H1 (cell line): ENCODE measurements at regions not wholly inside any gene's neighbourhood (a gene's known extent, or its start where the extent isn't known, plus 50 kb on each side); places are given as distances from the start of the nearest gene placed in this dataset.

Experiments
- BCL11A ChIP-seq, 2 experiments: IDR thresholded peaks; one replicate each; pipeline ENCODE4 v1.6.1; 2011; ENCODE audit warnings: low read depth in 2 of 2, low read length in 2 of 2, mild to moderate bottlenecking in 2 of 2
- CBX5 ChIP-seq: fragments of 300-800, 300-1000 bp; sonication (generic); IDR thresholded peaks from 2 replicates; pipeline ENCODE4 v1.7.1; 2016; ENCODE audit warnings: antibody characterized with exemption, low read length, low read depth
- EGR1 ChIP-seq: IDR thresholded peaks from 2 replicates; pipeline ENCODE4 v1.6.1; 2011; ENCODE audit warnings: low read depth, low read length, borderline replicate concordance
- EZH2 ChIP-seq: fragments of 200-600 bp; sonication (generic); IDR thresholded peaks from 2 replicates; pipeline ENCODE4 v1.7.1; 2012; ENCODE audit warnings: low read depth, mild to moderate bottlenecking, moderate library complexity, low read length, inconsistent platforms; ENCODE audit not compliant: severe bottlenecking
- JUND ChIP-seq: IDR thresholded peaks from 2 replicates; pipeline ENCODE4 v1.6.1; 2011; ENCODE audit warnings: mild to moderate bottlenecking, improper control_type of control experiment, low read length
- NRF1 ChIP-seq: IDR thresholded peaks from 2 replicates; pipeline ENCODE4 v1.6.1; 2011; ENCODE audit warnings: mild to moderate bottlenecking, low read depth, low read length, improper control_type of control experiment
- RAD21 ChIP-seq, 2 experiments: IDR thresholded peaks in 1 of 2; conservative IDR thresholded peaks in 1 of 2; 2 replicates each; pipeline ENCODE4 v1.6.1; 2011; ENCODE audit warnings: low read depth in 2 of 2, low read length in 2 of 2, improper control_type of control experiment in 1 of 2, inconsistent platforms in 1 of 2, mild to moderate bottlenecking in 1 of 2, moderate library complexity in 1 of 2
- SAP30 ChIP-seq: fragments of 300-600 bp; sonication (generic); IDR thresholded peaks from 2 replicates; pipeline ENCODE4 v1.7.1; 2012; ENCODE audit warnings: low read length, moderate library complexity, mild to moderate bottlenecking, inconsistent platforms; ENCODE audit not compliant: insufficient read depth, insufficient replicate concordance
- SP1 ChIP-seq: IDR thresholded peaks from 2 replicates; pipeline ENCODE4 v1.6.1; 2011; ENCODE audit warnings: low read depth, low read length
- SP2 ChIP-seq: IDR thresholded peaks from 2 replicates; pipeline ENCODE4 v1.6.1; 2012; ENCODE audit warnings: mild to moderate bottlenecking, low read length, inconsistent platforms
- TF ChIP-seq, protein P1 (sequence below): fragments of 300-600 bp; sonication (generic); IDR thresholded peaks from 2 replicates; pipeline ENCODE4 v1.7.1; 2012; ENCODE audit warnings: low read length, moderate library complexity, mild to moderate bottlenecking, inconsistent platforms; ENCODE audit not compliant: insufficient replicate concordance
- TF ChIP-seq, protein P2 (sequence below): IDR thresholded peaks from 2 replicates; pipeline ENCODE4 v1.6.1; 2012; ENCODE audit warnings: inconsistent platforms

DNA sequence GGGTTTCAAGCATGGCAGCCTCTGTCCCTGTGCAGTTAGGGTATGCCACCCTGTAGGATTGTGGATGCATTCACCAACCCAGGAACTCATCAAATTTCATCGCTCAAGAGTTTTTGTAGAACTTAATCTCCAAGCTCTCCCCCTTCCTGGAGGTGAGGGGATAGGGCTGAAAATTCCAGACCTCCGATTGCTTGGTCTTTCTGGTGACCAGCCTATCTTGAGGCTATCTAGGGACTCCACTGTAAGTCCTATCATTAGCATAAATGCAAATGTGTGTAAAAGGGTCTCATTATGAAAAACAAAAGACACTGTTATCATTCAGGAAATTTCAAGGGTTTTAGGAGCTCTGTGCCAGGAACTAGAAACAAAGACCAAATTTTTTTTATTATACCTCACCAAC is 244.0 kb downstream of the DUSP6 start (continued):
- TF ChIP-seq, protein P1, sequence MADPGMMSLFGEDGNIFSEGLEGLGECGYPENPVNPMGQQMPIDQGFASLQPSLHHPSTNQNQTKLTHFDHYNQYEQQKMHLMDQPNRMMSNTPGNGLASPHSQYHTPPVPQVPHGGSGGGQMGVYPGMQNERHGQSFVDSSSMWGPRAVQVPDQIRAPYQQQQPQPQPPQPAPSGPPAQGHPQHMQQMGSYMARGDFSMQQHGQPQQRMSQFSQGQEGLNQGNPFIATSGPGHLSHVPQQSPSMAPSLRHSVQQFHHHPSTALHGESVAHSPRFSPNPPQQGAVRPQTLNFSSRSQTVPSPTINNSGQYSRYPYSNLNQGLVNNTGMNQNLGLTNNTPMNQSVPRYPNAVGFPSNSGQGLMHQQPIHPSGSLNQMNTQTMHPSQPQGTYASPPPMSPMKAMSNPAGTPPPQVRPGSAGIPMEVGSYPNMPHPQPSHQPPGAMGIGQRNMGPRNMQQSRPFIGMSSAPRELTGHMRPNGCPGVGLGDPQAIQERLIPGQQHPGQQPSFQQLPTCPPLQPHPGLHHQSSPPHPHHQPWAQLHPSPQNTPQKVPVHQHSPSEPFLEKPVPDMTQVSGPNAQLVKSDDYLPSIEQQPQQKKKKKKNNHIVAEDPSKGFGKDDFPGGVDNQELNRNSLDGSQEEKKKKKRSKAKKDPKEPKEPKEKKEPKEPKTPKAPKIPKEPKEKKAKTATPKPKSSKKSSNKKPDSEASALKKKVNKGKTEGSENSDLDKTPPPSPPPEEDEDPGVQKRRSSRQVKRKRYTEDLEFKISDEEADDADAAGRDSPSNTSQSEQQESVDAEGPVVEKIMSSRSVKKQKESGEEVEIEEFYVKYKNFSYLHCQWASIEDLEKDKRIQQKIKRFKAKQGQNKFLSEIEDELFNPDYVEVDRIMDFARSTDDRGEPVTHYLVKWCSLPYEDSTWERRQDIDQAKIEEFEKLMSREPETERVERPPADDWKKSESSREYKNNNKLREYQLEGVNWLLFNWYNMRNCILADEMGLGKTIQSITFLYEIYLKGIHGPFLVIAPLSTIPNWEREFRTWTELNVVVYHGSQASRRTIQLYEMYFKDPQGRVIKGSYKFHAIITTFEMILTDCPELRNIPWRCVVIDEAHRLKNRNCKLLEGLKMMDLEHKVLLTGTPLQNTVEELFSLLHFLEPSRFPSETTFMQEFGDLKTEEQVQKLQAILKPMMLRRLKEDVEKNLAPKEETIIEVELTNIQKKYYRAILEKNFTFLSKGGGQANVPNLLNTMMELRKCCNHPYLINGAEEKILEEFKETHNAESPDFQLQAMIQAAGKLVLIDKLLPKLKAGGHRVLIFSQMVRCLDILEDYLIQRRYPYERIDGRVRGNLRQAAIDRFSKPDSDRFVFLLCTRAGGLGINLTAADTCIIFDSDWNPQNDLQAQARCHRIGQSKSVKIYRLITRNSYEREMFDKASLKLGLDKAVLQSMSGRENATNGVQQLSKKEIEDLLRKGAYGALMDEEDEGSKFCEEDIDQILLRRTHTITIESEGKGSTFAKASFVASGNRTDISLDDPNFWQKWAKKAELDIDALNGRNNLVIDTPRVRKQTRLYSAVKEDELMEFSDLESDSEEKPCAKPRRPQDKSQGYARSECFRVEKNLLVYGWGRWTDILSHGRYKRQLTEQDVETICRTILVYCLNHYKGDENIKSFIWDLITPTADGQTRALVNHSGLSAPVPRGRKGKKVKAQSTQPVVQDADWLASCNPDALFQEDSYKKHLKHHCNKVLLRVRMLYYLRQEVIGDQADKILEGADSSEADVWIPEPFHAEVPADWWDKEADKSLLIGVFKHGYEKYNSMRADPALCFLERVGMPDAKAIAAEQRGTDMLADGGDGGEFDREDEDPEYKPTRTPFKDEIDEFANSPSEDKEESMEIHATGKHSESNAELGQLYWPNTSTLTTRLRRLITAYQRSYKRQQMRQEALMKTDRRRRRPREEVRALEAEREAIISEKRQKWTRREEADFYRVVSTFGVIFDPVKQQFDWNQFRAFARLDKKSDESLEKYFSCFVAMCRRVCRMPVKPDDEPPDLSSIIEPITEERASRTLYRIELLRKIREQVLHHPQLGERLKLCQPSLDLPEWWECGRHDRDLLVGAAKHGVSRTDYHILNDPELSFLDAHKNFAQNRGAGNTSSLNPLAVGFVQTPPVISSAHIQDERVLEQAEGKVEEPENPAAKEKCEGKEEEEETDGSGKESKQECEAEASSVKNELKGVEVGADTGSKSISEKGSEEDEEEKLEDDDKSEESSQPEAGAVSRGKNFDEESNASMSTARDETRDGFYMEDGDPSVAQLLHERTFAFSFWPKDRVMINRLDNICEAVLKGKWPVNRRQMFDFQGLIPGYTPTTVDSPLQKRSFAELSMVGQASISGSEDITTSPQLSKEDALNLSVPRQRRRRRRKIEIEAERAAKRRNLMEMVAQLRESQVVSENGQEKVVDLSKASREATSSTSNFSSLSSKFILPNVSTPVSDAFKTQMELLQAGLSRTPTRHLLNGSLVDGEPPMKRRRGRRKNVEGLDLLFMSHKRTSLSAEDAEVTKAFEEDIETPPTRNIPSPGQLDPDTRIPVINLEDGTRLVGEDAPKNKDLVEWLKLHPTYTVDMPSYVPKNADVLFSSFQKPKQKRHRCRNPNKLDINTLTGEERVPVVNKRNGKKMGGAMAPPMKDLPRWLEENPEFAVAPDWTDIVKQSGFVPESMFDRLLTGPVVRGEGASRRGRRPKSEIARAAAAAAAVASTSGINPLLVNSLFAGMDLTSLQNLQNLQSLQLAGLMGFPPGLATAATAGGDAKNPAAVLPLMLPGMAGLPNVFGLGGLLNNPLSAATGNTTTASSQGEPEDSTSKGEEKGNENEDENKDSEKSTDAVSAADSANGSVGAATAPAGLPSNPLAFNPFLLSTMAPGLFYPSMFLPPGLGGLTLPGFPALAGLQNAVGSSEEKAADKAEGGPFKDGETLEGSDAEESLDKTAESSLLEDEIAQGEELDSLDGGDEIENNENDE = no peak
- TF ChIP-seq CBX5 (no peak), EZH2 (no peak), SP2 (no peak), RAD21 (IDR thresholded peaks at IDR 0.05 in 1 of 2, conservative IDR thresholded peaks at IDR 0.05 in 1 of 2; ENCODE audit: low read depth in 2 of 2, low read length in 2 of 2) (no peak), NRF1 (no peak), JUND (no peak), BCL11A (IDR thresholded peaks at IDR 0.05; ENCODE audit: low read depth in 2 of 2, low read length in 2 of 2) (no peak), SAP30 (no peak), EGR1 (no peak), SP1 (no peak)
- TF ChIP-seq, protein P2, sequence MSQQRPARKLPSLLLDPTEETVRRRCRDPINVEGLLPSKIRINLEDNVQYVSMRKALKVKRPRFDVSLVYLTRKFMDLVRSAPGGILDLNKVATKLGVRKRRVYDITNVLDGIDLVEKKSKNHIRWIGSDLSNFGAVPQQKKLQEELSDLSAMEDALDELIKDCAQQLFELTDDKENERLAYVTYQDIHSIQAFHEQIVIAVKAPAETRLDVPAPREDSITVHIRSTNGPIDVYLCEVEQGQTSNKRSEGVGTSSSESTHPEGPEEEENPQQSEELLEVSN = no peak
